Osteoblast (primary cell): ENCODE measurements at regions not wholly inside any gene's neighbourhood (a gene's known extent, or its start where the extent isn't known, plus 50 kb on each side); places are given as distances from the start of the nearest gene placed in this dataset.

Experiments used
- DNase-seq: peaks from one replicate; pipeline ENCODE4 v3.0.0; 2011; ENCODE audit warnings: low spot score, mixed read lengths; ENCODE audit not compliant: insufficient read length; ENCODE audit errors: missing footprints
- H2AFZ ChIP-seq: 2 replicates; pipeline ENCODE4 v1.6.0; 2011; ENCODE audit warnings: mild to moderate bottlenecking, low read length
- H3K27ac ChIP-seq: 2 replicates; pipeline ENCODE4 v1.5.1; 2011; ENCODE audit warnings: mild to moderate bottlenecking, low read depth, low read length, moderate library complexity
- H3K27me3 ChIP-seq: 2 replicates; pipeline ENCODE4 v1.6.0; 2012; ENCODE audit warnings: mild to moderate bottlenecking, control low read depth, inconsistent platforms, low read length, moderate library complexity; ENCODE audit not compliant: insufficient read depth
- H3K36me3 ChIP-seq: 2 replicates; pipeline ENCODE4 v1.5.1; 2011; ENCODE audit warnings: mild to moderate bottlenecking, low read length, control low read depth, moderate library complexity; ENCODE audit not compliant: insufficient read depth
- H3K4me1 ChIP-seq: 2 replicates; pipeline ENCODE4 v1.5.1; 2011; ENCODE audit warnings: mild to moderate bottlenecking, low read length, control low read depth, moderate library complexity; ENCODE audit not compliant: insufficient read depth
- H3K4me2 ChIP-seq: 2 replicates; pipeline ENCODE4 v1.6.0; 2011; ENCODE audit warnings: mild to moderate bottlenecking, low read length; ENCODE audit not compliant: insufficient read depth
- H3K4me3 ChIP-seq: fragments of 200-600 bp; sonication (generic); 3 replicates; pipeline ENCODE4 v1.5.1; 2012; ENCODE audit warnings: mild to moderate bottlenecking, low read length, inconsistent platforms; ENCODE audit not compliant: insufficient read depth
- H3K79me2 ChIP-seq: 2 replicates; pipeline ENCODE4 v1.6.0; 2012; ENCODE audit warnings: mild to moderate bottlenecking, low read length, control low read depth, inconsistent platforms; ENCODE audit not compliant: insufficient read depth
- H3K9me3 ChIP-seq: 2 replicates; pipeline ENCODE4 v1.5.1; 2011; ENCODE audit warnings: low read depth, low read length, control low read depth
- H4K20me1 ChIP-seq: 2 replicates; pipeline ENCODE4 v1.6.0; 2012; ENCODE audit warnings: mild to moderate bottlenecking, low read length, control low read depth; ENCODE audit not compliant: insufficient read depth
- TF ChIP-seq, protein P1 (sequence below): IDR thresholded peaks from 2 replicates; pipeline ENCODE4 v1.5.1; 2011; ENCODE audit warnings: mild to moderate bottlenecking, low read depth, low read length, moderate library complexity; ENCODE audit errors: extremely low read depth

DNA sequence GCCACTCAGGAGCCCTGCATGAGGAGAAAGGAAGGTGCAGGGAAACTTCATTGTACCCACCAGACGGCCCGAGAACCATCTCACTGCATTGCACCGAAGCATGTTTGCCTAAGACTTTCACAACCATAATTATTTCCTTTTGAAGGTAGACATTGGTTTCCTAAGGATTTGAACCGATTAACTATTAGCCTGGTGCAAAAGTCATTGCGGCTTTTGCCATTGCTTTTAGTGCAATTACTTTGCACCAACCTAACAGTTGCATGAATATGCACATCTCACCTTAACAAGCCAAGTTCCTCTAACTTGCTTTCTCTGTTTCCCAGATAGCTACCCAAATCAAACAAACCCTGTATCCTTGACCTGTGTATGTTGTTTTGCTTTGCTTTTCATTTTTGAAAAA is 516.3 kb upstream of the ID2 start:
- no peaks in the 10 kb centered on the region for H3K9me3 ChIP-seq
- H3K4me1 ChIP-seq = peaks cover 22% of the 10 kb centered on the region
- H3K27me3 ChIP-seq = no peaks in the 10 kb centered on the region
- no peaks in the 10 kb centered on the region for H3K36me3 ChIP-seq
- H3K4me2 ChIP-seq = no peak overlapping the region
- no peak for DNase-seq
- H2AFZ ChIP-seq = no peak overlapping the region
- TF ChIP-seq, protein P1, sequence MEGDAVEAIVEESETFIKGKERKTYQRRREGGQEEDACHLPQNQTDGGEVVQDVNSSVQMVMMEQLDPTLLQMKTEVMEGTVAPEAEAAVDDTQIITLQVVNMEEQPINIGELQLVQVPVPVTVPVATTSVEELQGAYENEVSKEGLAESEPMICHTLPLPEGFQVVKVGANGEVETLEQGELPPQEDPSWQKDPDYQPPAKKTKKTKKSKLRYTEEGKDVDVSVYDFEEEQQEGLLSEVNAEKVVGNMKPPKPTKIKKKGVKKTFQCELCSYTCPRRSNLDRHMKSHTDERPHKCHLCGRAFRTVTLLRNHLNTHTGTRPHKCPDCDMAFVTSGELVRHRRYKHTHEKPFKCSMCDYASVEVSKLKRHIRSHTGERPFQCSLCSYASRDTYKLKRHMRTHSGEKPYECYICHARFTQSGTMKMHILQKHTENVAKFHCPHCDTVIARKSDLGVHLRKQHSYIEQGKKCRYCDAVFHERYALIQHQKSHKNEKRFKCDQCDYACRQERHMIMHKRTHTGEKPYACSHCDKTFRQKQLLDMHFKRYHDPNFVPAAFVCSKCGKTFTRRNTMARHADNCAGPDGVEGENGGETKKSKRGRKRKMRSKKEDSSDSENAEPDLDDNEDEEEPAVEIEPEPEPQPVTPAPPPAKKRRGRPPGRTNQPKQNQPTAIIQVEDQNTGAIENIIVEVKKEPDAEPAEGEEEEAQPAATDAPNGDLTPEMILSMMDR = no peak
- H3K79me2 ChIP-seq = no peaks in the 10 kb centered on the region
- no peak overlapping the region for H3K4me3 ChIP-seq
- no peak overlapping the region for H3K27ac ChIP-seq
- no peaks in the 10 kb centered on the region for H4K20me1 ChIP-seq

DNA sequence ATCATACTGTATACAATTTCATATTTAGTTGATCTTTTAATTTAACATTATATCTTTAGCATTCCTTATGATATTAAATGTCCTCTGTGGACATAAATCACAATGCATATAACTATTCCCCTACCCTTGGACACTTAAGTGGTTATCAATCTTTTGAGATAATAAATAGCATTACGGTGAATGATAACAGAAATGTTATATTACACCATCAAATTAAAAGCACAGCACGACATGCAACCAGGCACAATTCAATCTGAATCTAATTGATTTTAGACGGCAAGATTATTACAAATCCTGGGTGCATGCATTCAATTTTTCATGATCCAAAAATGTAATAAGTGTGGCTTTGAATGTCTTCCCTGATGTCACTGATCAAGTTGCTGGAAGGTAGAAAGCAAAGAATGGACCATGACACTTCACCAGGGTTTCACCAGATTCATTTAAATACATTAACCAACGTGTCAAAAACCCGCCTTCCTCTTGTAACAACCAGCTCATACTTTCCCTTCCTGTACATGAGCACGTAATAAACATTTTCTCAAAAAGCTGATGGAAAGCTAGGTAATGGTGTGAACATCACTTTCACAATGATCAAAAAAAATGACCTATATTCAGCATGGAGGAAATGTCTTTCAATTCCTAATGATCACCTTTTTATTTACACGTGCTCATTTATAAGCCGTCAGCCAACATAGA is 513.7 kb upstream of the ID2 start:
- peaks cover 37% of the 10 kb centered on the region for H3K4me1 ChIP-seq
- no peaks in the 10 kb centered on the region for H4K20me1 ChIP-seq
- H3K4me2 ChIP-seq = no peak overlapping the region
- no peak overlapping the region for H3K4me3 ChIP-seq
- no peaks in the 10 kb centered on the region for H3K79me2 ChIP-seq
- H3K27ac ChIP-seq = no peak overlapping the region
- TF ChIP-seq, protein P1 = no peak
- H2AFZ ChIP-seq = no peak overlapping the region
- no peak for DNase-seq
- no peaks in the 10 kb centered on the region for H3K36me3 ChIP-seq
- H3K27me3 ChIP-seq = no peaks in the 10 kb centered on the region
- no peaks in the 10 kb centered on the region for H3K9me3 ChIP-seq

DNA sequence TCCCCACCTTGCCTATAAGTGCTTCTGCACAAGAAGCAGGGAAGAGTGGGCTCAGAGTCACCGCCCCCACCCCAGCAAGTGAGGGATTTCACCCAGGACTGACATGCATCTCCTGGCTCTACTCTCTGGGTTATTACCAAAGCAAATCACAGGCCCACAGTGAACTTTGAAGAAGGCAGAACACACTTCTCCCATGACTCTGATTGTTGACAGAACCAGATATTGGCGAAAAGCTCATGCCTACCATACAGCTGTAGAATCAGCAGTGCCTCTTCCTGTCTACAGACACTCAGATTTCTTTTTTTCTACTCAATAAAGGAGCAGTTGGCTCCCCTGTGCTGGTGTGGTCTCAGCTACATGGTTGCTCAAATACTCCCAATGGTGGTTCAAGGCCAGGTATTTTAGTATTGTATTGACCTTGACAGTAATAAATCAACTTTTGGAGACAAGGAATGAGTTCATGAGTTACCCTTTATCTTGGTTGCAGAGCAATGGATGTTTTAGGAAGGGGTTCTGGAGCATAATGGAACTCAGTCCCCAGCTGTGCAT is 512.9 kb upstream of the ID2 start:
- peak overlapping the region; percentile 49 for H3K4me2 ChIP-seq
- H4K20me1 ChIP-seq = no peaks in the 10 kb centered on the region
- H3K27me3 ChIP-seq = no peaks in the 10 kb centered on the region
- peaks cover 37% of the 10 kb centered on the region for H3K4me1 ChIP-seq
- no peaks in the 10 kb centered on the region for H3K9me3 ChIP-seq
- H3K27ac ChIP-seq = peak overlapping the region; percentile 45
- TF ChIP-seq, protein P1 = no peak
- DNase-seq = no peak
- no peaks in the 10 kb centered on the region for H3K36me3 ChIP-seq
- H3K79me2 ChIP-seq = no peaks in the 10 kb centered on the region
- H2AFZ ChIP-seq = no peak overlapping the region
- H3K4me3 ChIP-seq = no peak overlapping the region

DNA sequence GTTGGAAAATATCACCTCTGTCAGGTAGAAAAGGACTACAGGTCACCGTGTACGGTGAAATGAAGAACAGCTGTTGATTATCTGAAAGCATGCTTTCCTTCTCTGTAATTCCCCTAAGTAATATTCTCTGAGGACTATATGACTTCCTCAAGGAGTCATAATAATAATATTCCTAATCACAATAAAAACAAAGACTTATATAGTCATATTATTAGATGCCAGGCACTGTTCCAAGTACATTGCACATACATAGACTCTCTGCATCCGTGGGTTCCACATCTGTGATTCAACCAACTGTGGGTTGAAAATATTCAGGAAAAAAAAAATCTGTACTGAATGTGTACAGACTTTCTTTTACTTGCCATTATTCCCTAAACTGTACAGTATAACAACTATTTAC is 512.4 kb upstream of the ID2 start:
- no peak overlapping the region for H2AFZ ChIP-seq
- H3K4me2 ChIP-seq = peak overlapping the region; percentile 49
- no peaks in the 10 kb centered on the region for H3K9me3 ChIP-seq
- no peaks in the 10 kb centered on the region for H4K20me1 ChIP-seq
- H3K27ac ChIP-seq = peak overlapping the region; percentile 45
- H3K36me3 ChIP-seq = no peaks in the 10 kb centered on the region
- no peaks in the 10 kb centered on the region for H3K79me2 ChIP-seq
- TF ChIP-seq, protein P1 = no peak
- peaks cover 40% of the 10 kb centered on the region for H3K4me1 ChIP-seq
- H3K27me3 ChIP-seq = no peaks in the 10 kb centered on the region
- no peak overlapping the region for H3K4me3 ChIP-seq
- DNase-seq = no peak
